ENCODE measurements at regions not wholly inside any gene's neighbourhood (a gene's known extent, or its start where the extent isn't known, plus 50 kb on each side); places are given as distances from the start of the nearest gene placed in this dataset.

DNA sequence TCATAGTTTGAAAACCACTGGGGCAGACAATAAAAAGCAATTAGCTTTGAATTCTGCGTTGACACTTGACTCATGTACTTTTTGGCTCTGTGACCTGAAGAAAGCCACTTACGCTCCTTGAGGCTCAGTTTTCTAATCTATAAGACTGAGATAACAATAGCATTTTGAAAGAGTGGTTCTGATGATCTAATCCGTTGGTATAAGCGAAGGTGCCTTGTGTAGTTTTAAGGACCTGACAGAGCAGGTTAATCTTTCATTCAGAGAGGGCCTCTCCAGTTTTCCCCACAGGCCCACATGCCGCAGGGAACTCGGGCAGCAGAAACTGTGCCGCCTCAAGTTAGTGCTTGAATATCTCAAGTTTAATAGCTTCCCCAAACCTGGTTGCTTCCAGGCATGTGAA, 306.0 kb upstream of the GBE1 start:
- DNase-seq (ENCODE audit: insufficient read length, low spot score) = no peak
- no peak for FAIRE-seq

DNA sequence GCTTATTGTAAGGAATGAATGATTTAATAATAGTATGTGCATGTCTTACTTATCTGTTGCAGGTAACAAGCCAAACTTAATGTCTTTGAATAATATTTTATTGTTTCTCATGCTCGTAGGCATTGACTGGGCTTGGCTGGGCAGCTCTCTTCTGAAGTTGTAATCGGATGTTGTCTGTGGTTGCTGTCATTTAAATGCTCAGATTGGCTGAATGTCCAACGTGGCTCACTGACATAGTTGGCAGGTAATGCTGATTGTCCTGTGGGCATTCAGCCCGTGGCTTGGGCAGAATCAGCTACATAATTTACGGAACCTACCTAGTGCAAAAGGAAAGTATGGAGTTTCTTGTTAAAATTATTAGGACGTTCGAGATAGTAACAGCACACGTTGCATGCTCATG, 297.4 kb upstream of the GBE1 start:
- no peak for FAIRE-seq

DNA sequence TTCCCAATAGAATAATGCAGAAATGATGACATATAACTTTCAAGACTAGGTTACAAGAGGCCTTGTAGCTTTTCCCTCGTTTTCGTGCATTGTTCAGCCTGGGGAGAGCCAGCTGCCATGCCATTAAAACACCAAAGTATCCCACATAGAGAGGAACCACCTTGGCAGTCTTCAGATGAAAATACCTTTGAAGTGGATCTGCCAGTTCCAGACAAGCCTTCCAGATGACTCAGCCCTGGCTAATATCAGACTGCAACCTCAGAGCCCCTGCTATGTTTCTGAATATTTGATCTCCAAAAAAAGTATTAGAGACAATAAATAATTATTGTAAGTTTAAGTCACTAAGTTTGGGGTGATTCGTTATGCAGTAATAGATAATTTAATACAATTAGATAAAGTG, 294.3 kb upstream of the GBE1 start:
- DNase-seq (ENCODE audit: insufficient read length, low spot score) (peak; percentile 3), FAIRE-seq (no peak)

More for the DNA sequence above, 297.4 kb upstream of the GBE1 start:
- DNase-seq (ENCODE audit: insufficient read length, low spot score) = no peak

DNA sequence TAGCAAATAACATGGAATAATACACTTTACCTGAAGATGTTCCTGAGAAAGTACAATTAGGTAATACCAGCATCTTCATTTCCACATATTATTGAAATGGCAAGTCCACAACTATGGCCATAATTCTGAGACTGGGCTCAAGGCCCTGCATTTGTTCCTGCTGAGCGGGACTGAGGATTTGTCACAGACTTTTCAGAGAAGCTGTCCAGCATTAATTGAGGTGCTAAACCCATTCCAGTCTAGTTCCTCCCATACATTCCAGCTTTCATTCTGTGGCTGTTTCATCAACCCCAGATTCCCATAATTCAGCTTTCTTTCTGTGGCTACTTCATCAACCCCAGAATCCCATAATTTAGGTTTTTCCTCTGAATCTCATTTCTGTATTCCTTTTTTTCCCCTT, 293.4 kb upstream of the GBE1 start:
- DNase-seq (ENCODE audit: insufficient read length, low spot score) (no peak), FAIRE-seq (no peak)

DNA sequence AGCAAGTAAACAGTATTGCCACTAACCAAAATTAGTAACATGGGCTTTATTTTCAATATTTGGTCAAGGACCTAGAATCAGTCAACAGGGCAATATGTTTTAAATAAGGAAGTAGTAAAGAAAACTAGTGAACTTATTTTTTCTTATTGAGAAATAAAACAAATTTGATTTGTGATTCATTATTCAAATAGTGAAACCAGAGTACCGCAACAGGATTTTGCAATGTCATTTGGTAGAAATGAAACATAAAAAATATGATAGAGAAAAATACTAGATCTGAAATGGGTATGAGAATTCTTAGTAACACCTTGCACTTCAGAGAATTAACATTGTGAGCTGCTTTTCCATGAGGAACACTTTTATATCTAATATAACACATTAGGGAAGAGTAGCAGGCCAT, 291.8 kb upstream of the GBE1 start:
- DNase-seq (ENCODE audit: insufficient read length, low spot score) = no peak
- no peak for FAIRE-seq

DNA sequence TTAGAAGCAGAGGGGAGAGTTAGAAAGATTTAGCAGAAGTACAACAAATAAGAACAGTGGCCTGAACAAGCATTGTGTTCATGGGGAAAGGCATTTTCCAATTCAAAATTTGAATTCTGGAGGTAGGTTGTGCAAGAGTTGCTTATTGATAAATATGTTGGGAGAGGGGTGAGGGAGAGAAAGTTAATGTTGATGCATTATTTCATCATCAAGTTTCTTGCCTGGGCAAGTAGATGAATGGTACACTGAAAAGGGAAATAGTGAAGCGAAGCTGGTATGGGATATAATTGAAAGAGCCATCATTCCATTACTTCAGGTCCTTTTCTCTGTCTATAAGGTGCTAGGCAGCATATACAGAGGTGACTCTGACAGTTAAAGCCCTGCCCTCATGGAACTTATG, 288.9 kb upstream of the GBE1 start:
- no peak for DNase-seq (ENCODE audit: insufficient read length, low spot score)
- no peak for FAIRE-seq

DNA sequence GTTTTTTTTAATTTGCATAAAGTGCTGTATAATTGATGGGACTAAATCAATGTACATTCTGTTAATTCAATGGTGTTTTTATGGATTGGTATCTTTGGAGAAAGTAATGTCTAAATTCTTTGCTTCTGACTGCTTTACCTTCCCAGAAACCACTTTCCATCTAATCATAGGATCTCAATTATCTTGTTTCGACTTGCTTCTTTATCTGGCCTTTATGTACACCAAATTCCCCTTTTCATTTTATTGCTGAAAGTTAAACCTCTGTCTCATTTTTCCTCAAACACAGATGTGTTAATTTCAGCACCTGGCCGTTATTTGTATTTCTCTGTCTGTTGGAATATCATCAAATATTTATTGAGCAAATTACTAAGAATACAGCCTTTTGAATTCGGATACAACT, 287.3 kb upstream of the GBE1 start:
- FAIRE-seq (no peak), DNase-seq (ENCODE audit: insufficient read length, low spot score) (no peak)

DNA sequence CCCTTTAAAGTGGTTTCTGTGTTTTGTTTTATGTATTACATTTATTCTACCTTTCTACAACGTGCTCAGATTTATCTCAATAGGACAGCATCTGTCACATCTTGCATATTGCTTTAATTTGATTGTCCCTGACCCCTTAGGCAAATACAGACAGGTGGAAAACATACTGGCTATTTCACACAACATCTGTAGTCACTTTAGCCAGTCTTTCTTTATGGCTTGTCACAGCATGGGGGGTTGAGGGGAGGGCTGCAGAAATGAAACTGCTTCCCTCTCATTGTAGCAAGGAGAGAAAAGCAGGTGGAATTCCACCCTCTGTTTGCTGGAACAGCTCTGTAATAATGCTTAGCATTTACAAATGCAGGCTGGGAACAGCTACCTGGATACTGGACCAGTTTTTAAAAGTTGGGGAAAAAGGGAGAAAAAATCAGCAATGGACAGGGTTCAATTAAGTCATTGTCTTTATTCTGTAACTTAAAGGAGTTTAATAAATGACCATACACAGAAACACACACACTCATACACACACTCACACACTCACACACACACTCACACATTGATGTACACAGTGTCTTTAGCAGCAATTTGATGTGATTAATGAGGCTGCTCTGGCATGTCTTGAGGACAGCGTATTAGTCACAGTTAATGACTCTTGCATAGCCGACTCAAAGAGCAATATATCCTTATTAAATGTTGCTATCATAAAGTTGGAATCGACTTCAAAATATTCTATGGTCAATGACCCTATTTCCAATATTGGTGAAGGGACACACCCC, 283.7 kb upstream of the GBE1 start:
- DNase-seq (ENCODE audit: insufficient read length, low spot score) (no peak), FAIRE-seq (peak; percentile 58)

DNA sequence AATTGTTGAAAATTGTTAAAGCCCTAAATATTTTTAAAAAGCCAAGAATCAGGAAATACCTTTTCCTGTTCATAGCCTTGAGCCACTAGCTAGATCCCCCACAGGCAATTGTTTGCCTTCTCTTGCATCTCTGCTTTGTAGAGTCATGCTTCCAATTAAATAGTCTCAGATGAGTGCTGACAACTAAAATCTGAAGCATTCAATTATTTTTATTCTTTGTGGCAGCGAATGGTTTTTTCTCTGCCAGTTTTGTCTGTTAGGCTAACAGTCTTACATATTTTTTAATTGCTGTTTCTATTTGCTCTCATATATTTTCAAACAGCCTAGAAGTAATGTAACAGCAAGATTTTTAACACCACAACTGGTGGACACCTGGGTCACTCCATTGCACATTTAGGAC, 277.1 kb upstream of the GBE1 start:
- DNase-seq (ENCODE audit: insufficient read length, low spot score) (no peak), FAIRE-seq (no peak)

DNA sequence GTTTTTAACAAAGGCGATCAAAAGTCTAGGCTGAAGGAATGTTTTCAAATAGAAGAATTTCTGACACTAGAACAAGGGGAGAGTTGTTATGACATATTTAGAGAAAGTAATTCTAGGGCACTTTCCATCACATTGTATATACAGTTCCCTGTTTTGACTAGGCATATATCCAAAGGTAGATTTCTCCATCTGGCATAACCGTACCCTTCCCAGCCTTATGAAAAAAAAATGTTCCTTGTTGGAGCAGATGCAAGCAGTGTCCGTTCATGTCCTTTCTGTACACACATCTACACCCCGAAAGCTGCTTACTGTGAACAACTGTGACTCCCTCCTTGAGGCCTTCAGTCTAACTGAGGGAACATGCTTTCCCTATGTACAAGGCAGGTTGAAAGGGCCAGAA, 271.7 kb upstream of the GBE1 start:
- FAIRE-seq (no peak), DNase-seq (ENCODE audit: insufficient read length, low spot score) (no peak)

DNA sequence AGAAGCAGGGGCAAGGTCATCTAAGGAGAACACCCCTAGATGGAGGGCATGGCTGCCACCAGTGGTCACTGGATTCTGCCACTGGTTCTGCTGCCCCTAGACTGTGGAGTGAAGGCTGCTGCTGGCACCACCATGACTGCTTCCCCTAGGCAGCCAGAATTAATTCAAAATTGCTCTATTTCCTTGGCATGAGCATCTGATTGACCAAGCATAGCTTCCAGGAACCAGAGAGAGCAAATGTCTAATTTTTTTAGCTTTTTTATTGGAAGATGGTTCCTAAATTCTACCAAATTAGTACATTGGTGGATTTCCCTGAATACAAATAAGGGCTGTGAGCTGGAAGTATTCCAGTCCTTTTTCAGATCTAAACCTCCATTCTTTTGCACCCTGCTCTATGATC, 270.2 kb upstream of the GBE1 start:
- DNase-seq (ENCODE audit: insufficient read length, low spot score) = no peak
- FAIRE-seq = no peak

DNA sequence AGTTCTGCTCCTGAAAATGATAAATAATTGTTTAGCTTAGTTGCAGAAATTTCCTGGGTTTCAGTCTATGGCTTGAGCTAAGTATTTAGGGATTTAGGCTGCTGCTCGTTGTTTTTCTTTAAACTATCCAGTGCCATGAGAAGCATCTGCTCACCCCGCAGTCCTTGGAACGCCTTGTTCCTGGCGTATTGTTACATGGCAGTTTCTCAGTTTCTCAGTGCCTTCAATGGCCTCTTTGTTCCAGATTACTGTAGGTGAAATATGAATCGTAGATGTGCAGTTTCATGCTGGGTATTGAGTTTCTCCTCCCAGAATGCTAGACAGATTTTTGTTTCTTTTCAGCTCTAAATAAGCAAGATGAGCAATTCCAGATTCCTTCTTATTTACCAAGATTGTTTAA, 269.5 kb upstream of the GBE1 start:
- FAIRE-seq = no peak

DNA sequence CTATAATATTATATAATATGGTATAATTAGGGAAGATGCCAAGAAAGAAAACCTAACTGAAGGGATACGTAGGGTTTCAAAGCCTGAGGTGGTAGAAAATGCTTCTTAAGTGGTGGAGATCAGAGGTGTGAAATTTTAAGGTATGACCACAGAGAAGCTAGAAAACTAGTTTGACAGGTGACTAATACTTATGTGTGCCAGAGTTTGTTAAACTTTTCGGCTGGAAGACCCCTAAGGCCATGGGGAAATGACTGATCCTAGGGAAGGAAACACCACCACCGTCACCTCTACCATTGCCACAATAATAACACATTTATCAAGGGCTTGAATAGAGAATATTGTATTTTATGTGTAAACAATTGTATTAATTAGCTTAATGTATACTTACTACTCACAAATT, 261.4 kb upstream of the GBE1 start:
- DNase-seq (ENCODE audit: insufficient read length, low spot score) (no peak), FAIRE-seq (no peak)

More for the DNA sequence above, 269.5 kb upstream of the GBE1 start:
- no peak for DNase-seq (ENCODE audit: insufficient read length, low spot score)

DNA sequence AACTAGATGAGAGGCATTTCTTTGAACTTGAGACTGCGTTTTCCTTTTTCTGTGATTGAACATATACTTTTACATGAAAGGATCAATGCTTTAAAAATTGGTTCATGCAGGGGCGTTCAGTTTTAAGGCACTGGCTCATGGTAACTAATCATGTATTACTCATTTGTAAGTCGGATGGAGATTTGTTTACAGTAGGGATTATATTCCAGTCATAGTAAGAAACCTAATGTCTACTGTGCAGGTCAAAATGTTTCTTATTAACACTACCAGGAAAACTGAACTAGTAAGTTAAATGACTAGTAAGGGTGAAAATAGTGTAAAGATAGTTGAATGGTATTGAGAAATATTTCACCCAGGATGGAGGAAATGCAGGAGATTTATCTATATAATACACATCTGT, 258.8 kb upstream of the GBE1 start:
- DNase-seq (ENCODE audit: insufficient read length, low spot score) (no peak), FAIRE-seq (no peak)

DNA sequence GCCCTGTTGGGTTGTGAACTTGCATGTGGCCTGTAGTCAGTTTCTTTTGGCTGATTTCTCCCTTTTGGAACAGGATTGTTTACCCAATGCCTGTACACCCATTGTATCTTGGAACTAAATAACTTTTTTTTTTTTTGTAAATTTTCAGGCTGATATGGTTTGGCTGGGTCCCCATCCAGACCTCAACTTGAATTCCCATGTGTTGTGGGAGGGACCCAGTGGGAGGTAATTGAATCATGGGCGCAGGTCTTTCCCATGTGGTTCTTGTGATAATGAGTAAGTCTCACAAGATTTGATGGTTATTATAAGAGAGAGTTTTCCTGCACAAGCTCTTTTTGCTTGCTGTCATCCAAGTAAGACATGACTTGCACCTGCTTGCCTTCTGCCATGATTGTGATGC, 253.8 kb upstream of the GBE1 start:
- FAIRE-seq (no peak), DNase-seq (ENCODE audit: insufficient read length, low spot score) (no peak)

DNA sequence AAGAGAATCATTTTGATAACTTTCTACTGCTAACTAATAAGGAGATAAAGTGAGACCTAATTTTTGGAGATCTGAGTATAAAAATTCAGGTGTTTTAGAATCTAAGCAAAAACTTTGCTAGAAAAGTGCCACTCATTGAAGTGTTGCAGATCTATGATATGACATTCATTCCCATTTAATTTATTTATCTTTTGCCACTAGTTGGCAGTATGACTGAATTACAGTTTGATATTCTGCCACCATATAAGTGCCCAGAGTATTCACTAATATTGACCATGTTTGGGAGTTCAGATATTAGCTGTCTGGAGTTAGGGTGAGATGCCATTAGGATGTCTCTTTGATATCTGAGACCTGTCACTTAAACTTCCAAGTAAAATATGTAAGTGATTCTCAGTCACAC, 251.3 kb upstream of the GBE1 start:
- FAIRE-seq = no peak
- DNase-seq (ENCODE audit: insufficient read length, low spot score) = no peak

DNA sequence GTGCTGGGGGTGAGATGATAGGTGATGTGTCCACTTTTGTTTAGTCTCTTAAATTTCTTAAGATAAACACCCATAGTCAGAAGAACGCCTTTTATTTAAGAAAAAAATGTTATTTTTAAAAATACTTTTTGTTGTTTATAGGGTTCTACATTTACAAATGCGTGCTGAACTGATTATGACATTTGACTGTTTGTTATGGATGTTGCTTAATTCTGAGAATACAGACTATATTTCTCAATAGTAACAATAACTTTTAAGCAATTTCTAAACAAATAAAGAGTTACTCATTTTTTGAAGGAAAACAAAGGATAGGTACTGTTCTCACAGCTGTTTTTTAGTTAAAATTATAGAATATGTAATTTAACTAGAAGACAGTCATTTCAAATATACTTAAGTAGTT, 249.9 kb upstream of the GBE1 start:
- DNase-seq (ENCODE audit: insufficient read length, low spot score) (no peak), FAIRE-seq (no peak)

DNA sequence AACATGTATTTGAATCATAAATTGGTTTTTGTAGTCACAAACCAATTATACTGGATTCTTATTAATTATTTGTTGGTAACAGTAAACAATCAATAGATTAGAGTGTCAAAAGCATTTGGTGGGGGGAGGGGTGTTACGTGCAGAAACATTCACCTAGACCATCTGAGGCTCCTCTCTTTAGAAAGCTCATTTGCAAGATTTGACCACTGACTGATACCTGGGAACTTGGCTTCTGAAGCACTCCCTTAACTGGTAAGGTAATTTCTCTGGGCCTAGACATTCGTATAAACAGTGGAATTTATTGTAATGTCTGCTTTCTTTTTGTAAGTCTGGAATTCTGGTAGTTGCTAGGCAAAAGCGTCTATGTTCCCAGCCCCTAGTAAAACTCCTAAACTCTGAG, 243.8 kb upstream of the GBE1 start:
- no peak for DNase-seq (ENCODE audit: insufficient read length, low spot score)
- FAIRE-seq = no peak

DNA sequence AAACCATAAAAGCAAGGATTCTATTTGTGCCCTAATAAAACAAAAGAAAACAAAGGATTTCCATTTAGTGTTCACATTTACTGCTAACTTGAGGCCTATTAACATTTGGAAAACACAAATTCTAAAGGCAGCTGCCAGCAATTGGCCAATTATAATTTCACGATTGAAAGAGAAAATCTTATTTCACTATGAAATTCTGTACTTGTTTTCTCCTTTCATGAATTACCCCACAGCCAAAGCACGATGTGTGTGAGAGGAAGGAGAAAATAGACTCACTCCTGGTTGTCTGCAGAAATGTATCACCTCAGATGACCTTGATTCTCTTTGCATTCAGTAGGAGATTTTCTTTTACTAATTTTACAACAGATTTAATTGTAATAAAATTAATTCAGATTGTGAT, 242.8 kb upstream of the GBE1 start:
- no peak for DNase-seq (ENCODE audit: insufficient read length, low spot score)
- no peak for FAIRE-seq

DNA sequence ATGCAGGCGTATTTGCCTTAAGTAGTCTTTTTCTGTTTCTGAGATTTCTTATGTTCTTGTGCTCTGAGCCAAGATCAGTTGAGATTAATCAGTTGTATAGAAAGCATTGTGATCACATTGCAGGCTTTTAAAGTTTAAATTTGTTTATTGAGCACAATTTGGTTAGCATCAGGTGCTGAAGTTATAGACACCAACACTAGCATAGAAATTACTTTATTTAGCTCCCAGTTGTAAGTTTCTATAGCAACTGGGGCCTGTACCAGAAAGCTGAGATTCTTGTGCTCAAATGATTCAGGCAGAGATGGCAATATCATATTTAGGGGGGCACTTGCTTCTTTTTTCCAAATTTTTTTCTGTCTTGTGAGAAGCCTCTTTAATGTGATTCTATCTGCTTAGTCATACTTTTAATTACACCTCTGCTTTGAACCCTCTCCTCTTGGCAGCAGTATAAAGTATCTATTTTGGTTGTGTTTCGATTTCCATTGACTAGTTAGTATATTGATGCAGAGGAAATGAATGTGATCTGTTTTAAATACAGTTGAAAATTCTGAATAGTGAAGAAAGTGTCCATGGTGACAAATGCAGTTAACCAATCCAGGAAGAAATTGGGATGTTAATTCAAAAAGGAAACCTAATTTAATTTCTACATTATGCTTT, 241.7 kb upstream of the GBE1 start:
- DNase-seq (ENCODE audit: insufficient read length, low spot score) (no peak), FAIRE-seq (no peak)

DNA sequence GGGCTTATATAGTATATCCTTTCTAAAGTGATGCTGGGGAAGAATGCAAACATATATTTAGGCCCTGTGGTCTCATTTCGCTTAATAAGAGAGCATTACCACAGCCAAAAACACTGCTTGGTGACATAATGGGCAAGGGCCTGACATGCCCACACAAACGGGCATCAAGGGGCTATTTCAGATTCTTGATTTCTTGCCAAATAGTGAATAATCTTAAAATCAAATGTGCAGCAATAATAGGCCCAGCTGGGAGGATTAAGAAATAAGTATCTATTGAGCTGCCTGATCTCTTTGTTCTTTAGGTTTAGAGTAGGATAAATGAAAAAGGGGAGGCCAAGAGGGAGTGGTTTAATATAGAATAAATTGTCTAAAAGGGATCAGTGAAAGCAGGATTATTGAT, 241.0 kb upstream of the GBE1 start:
- FAIRE-seq (no peak), DNase-seq (ENCODE audit: insufficient read length, low spot score) (no peak)

DNA sequence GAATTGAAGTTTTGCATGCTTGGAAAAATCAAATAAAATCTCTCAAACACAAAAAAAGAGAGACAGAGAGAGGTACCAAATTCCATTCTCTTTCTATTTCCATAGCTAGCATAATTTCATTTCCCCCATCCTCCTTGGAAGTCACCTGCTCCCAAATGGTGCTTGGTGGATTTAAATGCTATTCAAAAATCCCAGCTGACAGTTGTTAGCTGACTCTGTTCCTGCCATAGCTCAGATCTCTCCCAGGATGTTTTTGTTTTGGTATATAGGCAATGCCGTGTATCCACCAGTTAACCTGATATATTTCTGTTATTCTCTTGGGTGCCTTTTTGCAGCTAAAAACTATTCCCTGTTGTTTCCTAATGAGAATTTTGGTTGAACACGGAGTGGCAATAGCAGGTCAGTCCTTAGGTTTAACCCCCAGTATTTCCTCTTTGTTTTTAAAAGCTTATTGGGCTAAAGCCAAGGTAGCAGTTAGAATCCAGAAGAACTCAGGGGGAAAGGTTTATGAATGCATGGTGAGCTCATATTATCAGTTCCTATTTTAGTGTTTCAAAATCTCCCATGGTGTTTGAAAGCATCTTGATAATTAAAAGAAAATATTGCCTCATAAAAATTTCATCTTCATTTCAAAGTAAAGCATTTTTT, 240.0 kb upstream of the GBE1 start:
- no peak for FAIRE-seq
- DNase-seq (ENCODE audit: insufficient read length, low spot score) = no peak
